GM21515 (cell line): ENCODE measurements at regions not wholly inside any gene's neighbourhood (a gene's known extent, or its start where the extent isn't known, plus 50 kb on each side); places are given as distances from the start of the nearest gene placed in this dataset.
"Not testable (repeated sequence)": the region's sequence is repeated elsewhere in the genome, so short reads cannot be mapped to it uniquely, and the experiment has no call there.

Source experiments
- ATAC-seq: cut with Tn5 transposase; IDR thresholded peaks from one replicate; pipeline ENCODE4 v1.9.1; 2021; ENCODE audit not compliant: unreplicated experiment

DNA sequence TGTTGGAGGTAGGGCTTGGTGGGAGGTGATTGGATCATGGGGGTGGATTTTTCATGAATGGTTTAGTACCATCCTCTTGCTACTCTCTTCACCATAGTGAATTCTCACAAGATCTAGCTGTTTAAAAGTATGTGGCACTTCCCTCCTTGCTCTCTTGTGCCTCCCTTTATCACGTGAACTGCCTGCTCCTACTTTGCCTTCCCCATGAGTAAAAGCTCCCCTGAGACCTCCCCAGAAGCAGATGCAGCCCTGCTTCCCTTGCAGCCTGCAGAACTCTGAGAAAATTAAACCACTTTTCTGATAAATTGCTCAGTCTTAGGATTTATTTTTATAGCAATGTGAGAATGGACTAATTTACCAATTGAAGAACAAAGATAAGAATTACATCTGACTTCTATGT is 223.1 kb downstream of the RNF144A start:
- ATAC-seq = no peak

DNA sequence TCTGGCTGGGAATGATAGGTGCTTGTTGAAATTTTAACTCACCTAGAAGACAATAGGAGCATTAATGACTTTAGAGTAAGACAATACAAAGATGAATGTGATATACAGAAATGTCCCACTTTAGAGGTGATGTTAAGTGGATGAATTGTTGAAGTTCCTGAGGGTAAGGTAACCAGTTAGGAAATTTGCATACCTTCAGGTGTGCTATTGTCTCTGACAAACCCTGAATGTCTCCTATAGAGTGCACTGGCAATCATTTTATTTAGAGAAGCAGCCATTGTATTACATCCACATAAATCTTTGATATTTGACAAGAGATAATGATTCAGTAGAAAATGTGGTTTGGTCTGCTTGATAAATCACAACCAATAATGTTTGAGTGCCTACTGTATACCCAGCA is 228.5 kb downstream of the RNF144A start:
- ATAC-seq = no peak

DNA sequence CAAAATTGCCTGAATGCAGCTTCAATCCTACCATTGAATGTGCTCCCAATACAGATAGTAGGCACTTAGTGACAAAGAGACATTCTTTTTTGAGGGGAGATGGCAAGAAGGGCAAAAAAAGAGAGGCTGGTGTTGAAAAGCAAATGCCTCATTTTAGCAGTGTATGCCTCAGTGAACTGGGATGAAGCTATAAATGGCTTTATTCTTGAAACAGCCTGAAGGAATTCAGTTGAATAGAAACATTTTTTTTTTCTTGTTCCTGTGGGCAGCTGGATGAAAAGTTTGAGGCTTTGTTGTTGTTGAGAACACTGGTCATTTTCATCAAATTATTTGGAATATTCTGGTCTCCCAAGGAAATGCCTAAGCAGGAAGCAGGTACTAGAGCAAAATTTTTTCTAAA is 228.9 kb downstream of the RNF144A start:
- no peak for ATAC-seq

DNA sequence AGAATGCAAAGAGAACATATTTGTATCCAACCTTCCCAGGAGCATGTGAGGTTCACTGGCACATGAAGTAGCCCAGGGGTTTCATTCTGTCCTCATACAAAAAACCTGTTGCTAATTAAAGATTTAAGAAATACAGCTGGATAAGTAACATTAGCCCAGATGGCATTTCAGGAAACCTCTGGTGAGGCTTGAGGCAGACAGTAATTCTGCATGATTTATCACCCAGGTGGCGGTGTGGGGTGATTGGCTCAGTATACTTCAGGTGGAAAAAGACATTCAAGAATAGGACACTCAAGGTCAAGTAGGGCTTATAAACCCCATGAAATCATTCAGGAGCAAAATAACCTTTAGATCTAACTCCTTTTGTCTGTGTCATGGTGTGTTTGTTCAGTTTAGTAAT is 237.4 kb downstream of the RNF144A start:
- no peak for ATAC-seq

DNA sequence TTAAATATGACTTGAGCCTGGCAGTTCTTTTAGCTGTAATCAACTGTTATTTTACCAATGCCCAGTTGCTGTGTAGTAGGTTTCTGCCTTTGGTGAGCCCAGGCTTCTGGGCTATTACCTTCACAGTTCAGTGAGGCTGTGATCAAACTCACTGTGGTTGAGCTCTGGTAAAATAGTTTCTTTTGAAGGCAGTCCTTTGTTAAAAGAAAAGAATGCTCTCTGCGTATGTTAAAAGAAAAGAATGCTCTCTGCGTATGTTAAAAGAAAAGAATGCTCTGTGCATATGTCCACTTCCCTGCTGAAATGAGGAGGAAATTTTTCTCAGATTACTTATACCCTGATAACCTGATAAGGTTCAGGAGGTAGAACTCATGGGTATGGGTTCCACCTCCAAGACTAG is 244.3 kb downstream of the RNF144A start:
- no peak for ATAC-seq

DNA sequence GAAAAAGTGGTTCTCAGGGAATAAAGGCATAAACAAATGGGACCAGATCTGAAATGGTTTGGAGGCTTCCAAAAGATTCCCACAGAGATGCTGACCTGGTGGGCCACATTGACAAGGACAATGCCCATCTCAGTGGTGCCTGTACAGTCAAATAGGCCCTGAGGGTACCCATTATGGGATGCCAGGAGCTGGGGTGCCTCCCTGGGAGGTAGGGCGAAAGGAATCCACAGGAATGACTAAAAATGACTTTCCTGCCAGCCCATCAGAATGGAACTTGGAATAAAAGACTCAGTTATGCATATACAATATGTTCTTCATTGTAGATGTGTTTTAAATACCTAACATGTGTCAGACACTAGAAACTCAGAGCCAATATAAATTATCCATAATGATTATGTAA is 248.5 kb downstream of the RNF144A start:
- no peak for ATAC-seq

DNA sequence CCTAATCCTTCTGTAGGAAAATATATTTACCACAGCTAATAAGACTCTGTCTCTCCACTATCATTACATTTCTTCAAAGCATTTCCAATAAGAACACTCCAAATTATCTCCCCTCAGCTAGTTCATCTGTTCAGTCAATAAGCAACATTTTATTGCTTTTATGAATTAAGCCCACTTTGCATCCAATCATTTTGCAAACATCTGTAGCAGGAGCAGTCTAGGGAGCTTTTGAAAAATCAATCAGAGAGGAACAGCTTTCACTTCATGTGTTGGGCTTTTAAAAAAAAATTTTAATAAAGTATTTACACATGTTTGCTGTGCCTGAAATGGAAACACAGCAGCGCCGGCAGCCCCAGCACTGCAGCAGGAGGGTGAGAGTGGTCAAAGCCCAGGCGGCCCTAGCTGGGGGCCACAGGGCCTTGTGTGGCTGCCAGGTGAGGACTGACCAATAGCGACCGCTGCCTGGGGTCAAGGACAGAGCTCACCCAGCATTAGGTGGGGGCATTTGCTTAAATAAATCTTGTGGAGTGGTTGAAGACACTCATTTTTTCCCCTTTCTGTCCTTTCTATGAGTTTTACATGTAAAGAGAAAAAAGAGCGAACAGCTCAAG is 250.7 kb downstream of the RNF144A start:
- ATAC-seq = no peak

DNA sequence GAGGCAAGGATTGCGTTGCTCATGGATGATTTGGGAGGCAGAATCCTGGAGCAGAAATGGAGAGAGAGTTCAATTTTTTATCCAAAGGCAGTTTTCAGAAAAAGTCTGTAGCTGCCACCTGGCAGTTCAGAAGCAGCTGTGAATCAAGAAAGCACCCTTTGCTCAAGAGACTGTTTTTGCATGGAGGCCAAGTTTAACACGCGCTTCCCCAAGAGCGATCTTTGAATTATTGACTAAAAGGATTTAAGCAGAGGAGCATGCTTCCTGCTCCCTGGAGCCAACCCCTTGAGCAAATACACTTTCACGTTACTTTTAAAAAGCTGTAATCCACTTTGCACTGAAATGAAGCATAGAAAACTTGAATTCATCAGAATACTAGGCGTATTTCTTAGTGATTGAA is 252.4 kb downstream of the RNF144A start:
- no peak for ATAC-seq

DNA sequence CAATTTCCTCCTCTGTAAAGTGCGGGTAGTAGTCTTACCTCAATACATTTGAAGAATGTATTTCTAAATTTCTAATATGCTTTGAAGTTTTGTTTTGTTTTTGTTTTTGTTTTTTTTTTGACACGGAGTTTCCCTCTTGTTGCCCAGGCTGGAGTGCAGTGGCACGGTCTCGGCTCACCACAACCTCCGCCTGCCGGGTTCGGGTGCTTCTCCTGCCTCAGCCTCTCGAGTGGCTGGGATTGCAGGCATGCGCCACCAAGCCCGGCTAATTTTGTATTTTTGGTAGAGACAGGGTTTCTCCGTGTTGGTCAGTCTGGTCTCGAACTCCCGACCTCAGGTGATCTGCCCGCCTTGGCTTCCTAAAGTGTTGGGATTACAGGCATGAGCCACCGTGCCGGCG is 261.8 kb downstream of the RNF144A start:
- not testable (repeated sequence) for ATAC-seq

DNA sequence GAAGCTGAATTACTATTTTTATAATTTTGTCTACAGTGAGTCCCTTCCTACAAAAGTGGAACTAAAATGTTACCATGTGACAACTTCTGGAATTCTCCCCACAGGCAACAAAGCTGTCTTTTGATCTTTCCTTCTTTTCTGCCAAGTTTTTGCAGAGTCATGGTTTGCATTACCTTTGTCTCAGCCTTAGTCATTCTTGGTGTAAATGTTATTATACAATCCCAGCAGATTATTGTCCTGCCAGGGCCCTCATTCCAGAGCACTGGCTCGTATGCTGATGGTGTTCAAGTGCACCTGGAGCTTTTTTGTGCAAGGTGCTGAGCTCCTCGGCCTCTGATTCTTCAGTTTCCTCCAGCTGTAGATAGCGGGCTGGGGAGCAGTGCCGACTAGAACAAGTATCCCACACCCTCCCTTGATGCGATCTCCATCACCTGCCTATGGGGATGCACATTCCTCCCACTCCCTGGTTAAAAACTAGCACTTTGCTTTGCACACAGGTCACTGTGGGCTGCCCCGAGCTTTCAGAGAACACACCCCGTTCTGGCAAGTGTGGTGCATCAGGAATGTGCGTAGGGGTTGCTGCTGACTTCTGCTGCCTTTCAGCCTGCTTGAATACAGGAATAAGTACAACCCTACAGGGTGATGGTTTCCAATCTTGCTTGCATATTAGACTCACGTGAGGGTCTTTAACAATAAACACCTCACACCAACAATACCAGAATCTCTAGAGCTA is 263.6 kb downstream of the RNF144A start:
- ATAC-seq = no peak

DNA sequence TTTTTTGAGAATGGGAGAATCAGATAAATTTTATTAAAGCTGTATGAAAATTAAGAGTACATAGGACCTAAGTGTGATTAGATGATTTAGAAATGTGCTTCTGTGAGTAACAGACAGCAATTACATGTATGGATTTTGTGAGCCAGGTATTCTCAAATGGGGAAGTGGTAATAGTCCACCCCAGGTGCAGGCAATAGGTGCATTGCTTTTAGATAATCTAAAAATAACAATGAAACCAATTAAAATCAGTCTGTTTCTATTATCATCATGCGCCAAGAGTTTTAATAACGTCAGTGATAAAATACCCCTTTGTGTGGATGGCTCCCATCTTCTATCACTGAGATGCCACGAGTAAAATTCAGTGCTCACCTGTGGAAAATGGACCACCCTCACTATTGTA is 265.3 kb downstream of the RNF144A start:
- ATAC-seq = no peak

DNA sequence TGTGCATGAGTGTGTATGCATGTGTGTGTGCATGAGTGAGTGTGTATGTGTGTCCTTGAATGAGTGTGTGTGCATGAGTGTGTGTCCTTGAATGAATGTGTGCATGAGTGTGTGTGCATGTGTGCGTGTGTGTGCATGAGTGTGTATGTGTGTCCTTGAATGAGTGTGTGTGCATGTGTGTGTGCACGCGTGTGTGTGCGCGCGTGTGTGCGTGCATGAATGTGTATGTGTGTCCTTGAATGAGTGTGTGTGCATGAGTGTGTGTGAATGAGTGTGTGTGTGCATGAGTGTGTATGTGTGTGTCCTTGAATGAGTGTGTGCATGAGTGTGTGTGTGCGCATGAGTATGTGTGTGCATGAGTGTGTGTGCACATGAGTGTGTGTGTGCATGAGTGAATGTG is 271.9 kb downstream of the RNF144A start:
- ATAC-seq = no peak

DNA sequence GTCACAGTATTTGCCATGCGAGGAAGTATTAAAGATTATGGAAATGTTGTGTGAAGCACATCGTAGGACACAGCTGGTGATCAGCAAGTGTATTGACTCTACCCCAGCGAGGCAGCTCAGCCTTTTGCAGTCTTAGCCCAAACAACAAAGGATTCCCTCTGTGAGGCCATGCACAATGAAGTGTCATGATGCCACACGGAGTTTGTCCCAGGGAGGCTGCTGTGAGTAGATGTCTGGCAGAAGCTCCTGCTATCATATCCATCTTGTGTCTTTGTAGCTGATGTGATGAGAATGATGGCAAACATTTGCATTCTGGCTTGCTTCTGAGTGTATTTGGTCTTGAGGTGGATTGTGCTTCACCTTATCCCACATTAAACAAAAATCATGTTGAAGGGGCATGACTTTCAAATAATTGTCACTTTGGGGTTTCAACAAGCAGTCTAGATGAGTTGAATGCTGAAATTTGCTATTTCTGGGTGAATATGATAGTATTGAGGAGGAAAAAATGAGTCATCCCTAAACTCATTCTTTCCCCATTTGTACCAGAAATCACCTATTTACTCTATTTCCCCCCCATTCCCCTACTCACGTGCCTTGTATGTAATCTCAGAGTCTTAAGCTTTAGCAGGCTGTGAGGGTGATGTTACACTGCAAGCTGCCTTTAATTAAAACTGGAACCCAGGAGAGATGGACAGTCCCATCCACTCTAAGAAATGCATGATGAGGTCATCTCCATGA is 273.5 kb downstream of the RNF144A start:
- ATAC-seq = no peak

DNA sequence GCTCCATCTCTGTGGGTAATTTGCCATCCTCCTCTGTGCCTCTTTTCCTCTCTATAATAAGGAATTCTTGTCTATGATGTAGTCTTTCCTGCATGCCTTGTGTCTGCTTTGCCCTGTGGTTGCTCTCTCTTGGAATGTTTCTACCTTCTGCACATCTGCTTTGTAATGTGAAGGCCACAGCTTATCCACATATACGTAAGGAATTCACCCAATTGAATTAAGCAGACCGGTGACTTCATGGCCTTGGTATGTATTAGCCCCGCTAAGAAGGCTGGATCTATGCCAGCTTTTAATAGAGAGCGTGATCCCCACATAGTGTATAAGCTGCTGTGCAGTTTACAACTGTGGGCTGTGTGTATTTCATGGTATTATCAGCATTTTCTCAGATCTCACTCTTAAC is 274.7 kb downstream of the RNF144A start:
- ATAC-seq = no peak

DNA sequence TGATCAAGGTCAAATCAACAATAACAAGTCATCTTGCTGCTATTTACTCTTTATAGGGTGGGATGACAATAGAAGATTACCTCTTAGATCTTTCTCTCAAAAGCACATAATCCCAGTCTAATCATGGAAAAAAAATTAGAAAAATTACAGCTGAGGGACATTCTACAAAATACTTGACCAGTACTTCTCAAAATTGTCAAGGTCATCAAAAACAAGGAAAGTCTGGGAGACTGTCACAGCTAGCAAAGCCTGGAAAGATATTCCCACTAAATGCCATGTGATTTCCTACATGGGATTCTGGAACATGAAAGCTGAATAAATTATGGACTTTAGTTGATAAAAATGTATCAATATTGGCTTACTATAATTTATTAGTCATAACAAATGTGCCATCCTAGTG is 276.2 kb downstream of the RNF144A start:
- no peak for ATAC-seq

DNA sequence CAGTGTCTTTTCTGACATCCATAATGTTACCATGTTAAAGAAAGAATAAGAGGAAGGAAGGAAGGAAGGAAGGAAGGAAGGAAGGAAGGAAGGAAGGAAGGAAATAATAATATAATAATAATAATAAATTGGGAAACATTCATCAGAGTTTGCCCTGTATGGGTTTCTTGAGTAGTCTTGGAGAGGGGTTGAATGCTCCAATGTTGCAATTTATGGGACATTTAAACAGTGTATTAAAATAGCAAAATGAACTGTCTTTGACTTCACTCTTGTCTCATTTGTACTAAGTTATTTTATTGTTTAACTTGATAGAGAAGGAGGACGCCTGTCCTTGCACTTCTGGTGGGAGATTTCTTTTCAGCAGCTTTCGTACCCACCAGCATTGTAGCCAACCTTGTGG is 277.7 kb downstream of the RNF144A start:
- ATAC-seq = no peak

DNA sequence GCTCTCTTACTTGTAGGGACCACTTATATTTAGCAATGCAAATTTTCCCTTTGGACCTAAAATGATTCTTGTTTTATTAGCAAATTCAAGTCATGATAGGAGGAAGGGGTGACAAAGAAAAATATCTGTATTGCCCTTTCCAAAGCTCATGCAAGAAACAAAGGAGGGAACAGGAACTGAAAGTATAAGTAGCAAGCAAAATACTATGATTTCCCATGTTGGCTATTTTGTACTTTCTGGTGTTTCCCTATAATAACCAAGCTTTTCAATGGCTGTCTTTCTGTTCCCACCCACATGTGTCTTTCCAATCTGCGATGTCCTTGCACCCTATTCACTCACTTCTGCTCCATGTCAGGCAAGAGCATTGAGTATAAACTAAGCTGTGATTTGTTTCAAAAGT is 279.7 kb downstream of the RNF144A start:
- ATAC-seq = no peak

DNA sequence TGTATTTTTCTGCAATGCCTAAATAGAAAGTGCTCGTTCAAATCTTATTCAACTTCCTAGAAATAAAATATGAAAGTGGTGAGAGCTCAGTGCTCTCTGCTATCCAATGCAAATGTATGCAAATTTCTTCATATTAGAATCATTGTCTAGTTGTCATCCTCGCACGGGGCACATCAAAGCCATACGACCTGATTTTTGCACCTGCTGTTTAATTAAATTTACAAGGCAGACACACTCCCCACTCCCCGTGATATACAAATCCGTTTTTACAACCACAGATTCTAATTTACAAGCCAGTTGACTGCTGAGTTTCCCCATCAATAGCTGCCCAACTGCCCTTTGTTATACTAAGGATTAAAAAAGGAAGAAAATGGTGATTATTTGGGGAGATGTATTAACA is 284.6 kb downstream of the RNF144A start:
- no peak for ATAC-seq

DNA sequence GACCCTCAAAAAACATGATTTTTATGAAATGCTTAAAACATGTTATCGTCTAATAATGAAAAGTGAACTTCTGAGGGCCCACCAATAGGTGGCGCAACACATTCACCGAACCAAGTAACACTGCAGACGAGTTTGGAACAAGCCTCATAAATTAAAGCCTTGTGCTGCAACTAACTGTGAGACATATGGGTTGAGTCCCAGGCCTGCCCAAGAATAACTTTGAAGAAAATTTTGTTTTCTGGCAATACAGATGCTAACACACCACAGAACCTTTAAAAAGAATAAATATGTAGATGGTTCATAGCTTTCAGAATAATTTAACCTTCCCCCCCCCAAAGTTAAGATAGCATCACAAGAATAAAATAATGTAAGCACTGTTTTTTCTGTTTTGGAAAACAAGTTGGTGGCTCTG is 285.9 kb downstream of the RNF144A start:
- no peak for ATAC-seq

DNA sequence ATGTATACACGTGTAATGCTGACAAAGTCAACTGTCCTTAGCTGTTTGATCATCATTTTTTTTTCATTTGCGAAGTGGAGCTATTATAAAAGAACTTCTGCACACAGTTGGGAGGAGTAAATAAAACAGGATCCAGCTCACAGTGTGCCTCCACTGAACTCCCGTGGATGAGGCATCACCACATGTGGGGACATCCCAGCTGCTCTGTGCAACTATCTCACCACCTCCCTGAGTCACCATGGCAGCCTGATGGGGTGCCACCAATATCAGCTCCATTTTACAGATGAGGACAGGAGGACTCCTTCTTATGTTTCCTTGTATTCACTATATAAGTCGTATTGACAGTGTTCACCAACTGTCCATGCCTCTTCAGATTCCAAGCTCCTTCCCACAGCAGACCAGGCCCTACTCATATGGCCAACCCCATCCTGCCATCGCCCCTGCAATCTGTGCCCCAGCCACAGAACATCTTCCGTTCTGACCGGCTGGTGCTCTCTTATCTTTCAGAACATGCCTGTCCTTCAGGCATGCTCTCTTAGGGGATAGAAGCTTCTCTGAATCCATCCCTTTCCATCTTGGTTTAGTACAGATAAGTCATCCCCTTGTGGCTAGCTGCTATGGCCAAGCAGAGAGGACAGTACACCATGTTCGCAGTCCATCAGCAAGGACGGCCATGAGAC is 288.1 kb downstream of the RNF144A start:
- ATAC-seq = no peak

DNA sequence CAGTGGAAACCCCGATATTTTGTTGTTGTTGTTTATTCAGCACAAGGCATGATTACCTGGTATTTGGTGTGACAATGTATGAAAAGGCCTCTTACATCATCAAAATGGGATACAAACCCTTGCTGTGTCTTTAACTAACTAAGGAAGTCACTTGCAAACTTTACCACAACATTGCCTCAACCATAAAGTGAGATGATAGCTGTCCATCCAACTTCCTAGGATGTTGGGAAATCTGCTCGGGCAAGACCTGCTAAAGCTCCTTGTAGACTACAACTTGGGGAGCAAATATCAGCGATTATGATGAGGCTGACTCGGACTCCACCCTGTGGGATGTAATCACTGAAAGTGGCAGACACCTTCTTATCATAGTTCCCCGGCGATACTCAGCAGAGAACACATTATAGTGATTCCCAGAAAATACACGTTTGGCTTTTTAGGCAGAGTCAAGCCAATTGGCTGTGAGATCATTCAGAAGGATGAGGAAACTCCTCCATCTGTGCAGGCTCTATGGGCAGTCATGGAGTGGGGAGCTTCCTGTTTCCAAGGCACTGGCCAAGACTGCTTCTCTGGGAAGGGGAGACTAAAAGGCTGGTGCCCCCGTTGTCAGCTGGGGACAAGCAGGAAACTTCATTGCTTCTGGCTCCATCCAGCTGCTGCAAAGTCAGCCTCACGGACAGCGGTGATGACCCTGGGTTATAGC is 289.0 kb downstream of the RNF144A start:
- no peak for ATAC-seq
